HG03025 (cell line): ENCODE measurements at regions not wholly inside any gene's neighbourhood (a gene's known extent, or its start where the extent isn't known, plus 50 kb on each side); places are given as distances from the start of the nearest gene placed in this dataset.
A peak's percentile ranks its signal among the peaks of the same experiment; 100 is the strongest.

ENCODE experiments used
- ATAC-seq: cut with Tn5 transposase; IDR thresholded peaks from one replicate; pipeline ENCODE4 v1.9.1; 2021; ENCODE audit warnings: mild to moderate bottlenecking, moderate library complexity; ENCODE audit not compliant: unreplicated experiment, low FRiP score

DNA sequence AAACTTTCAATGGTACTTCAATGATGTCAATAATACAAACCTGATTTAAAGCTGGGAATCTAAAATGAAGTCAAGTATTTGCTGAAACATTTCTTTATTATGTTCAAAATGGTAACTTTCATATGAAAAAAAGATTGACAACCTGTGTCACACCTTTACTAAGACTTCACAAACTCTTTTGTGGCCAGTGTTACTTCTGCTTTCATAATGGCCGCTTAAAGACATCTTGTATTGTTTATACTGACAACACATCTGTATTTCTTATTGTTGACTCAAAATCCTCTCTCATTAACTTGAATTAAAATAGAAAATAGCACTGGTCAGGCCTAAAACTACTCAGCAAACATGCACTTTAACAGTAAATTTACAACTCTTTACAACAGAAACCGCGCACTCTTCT, 312.3 kb upstream of the CNTN6 start:
- no peak for ATAC-seq

DNA sequence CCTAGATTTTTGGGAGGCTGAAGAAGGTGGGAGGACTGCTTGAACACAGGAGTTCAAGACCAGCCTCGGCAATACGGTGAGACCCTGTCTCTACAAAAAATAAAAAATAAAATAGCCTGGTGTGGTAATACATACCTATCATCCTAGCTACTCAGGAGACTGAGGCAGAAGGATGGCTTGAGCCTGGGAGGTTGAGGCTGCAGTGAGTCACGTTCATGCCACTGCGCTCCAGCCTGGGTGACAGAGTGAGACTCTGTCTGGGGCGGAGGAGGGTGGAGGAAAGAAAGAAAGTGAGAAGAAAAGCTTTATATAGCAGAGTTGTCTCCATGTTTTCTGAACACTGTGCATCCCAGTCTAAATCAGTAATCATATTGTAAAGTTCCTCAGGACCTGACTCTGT, 301.4 kb upstream of the CNTN6 start:
- no peak for ATAC-seq

DNA sequence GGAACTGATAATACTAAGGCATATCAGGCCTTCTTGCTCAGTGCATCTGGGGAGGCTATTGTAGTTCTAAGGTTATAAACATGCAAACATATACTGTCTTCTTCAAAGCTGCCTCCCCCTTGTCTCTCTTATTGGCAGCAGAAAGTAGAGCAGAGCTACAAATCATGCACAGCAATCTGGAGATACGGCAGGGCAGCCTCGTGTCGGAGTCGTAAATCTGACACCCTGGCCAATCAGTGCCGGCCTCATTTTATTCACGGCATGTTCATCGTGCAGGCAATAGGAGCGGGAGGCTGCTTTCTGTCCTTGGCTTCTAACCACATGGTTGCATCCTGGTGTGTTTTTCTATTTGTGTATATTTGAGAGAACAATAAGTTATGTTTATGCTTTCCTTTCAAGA, 300.2 kb upstream of the CNTN6 start:
- no peak for ATAC-seq

DNA sequence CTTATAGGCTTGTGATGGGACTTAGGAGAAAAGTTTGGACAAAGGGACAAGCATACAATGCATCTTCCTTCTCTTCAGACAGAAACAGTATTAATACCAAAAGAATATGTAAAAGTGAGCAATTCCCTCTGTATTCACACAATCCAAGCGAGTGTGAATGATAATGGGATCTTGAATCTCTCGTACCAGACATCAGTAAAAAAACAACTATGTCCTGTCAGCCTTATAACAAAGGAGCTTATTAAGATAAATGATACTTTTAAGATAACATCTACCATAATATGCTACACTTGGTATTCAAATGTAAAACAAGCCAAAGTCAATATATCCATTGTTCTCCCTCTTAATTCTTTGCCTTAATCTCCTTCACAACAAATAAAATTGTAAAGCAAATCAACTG, 288.6 kb upstream of the CNTN6 start:
- ATAC-seq: no peak

DNA sequence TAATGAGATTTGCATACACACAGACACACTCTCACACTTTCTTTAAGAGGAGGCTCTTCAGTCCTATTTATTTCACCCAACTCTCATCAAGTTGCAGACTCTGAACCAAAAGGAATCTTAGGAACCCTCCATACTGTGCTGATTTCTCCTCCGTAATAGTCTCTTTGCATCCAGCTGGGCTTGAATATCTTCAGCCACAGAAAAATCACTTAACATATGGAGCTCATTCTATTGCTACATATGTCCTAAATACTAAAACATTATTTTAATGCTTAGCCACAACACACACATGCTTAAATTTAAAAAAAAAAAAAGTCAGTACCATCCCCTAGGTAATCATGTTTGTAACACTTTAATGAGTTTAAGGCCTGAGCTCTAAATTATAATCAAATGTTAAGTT, 287.5 kb upstream of the CNTN6 start:
- no peak for ATAC-seq

DNA sequence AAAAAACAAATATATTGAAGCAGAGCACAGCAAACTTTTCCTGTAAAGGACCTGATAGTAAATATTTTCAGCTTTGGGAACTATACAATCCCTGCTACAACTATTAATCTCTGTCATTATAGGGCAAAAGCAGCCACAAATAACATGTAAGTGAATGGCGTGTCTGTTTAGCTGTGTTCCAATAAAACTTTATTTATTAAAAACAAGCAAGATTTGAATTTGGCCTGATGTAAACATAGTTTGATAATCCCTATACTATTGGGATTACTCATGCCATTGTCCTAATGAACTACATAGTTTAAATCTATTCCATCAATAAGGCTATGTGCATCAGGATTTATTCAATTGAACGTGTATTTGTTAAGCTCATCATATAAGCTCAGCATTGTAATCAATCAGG, 286.8 kb upstream of the CNTN6 start:
- no peak for ATAC-seq

DNA sequence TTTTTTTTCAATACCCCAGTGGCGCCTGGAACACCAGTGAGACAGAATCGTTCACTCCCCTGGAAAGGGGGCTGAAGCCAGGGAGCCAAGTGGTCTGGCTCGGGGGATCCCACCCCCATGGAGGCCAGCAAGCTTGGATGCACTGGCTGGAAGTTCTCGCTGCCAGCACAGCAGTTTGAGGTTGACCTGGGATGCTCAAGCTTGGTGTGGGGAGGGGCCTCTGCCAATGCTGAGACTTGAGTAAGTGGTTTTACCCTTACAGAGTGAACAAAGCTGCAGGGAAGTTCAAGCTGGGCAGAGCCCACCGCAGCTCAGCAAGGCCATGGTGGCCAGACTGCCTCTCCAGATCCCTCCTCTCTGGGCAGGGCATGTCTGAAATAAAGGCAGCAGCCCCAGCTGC, 276.2 kb upstream of the CNTN6 start:
- no peak for ATAC-seq

DNA sequence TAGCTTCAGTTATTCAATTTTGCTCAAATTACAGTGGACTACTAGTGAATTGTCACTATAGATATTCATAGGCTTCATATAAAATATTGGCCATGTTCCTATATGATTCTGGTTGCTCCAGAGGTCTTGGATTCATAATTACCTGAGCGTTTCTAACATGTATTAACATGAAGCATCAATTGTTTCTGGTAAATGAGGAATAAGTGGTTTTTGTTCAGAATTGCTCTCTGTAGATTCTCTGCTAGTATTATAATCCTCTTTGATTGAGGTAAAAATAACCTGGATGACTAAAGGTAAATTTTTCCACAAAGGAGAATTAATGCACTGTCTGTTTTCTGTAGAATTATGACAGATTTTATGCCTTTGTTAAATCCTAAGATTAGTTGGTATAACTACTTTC, 258.1 kb upstream of the CNTN6 start:
- no peak for ATAC-seq

DNA sequence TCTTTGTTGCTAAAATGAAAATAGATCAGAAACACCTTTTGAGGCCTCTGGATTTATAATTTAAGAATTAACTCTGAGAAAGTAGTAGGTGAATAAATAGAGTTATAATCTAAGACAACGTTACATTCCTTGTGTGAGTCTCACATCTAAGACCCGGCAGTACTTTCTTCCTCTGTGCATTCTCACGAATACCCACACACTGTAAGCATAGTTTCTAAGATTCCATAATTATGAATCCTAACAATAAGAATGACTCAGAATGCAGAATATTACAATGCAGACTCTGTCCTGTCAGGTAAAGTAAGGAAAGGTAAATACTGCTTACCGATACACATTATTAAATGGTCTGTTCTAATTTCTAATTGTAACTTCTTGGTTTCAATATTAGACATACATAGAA, 257.7 kb upstream of the CNTN6 start:
- ATAC-seq: no peak

DNA sequence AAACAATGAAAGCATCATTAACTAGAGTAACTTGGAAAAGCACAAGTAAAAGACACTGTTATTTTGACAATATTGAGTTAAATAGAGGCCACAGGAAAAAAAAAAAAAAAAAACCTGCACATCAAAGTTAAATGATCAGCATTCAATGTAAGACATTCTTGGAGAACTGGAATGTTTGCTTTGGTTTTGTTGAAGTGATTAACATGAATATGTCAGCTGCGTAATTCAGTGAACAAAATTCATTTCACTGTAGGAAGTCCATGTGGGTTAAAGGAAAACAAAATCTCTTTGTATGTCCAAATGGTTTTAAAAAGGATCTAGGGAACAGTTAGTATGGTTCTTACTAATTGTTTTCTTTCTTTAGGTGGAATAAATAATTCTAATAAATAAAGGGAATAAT, 252.8 kb upstream of the CNTN6 start:
- ATAC-seq: no peak

DNA sequence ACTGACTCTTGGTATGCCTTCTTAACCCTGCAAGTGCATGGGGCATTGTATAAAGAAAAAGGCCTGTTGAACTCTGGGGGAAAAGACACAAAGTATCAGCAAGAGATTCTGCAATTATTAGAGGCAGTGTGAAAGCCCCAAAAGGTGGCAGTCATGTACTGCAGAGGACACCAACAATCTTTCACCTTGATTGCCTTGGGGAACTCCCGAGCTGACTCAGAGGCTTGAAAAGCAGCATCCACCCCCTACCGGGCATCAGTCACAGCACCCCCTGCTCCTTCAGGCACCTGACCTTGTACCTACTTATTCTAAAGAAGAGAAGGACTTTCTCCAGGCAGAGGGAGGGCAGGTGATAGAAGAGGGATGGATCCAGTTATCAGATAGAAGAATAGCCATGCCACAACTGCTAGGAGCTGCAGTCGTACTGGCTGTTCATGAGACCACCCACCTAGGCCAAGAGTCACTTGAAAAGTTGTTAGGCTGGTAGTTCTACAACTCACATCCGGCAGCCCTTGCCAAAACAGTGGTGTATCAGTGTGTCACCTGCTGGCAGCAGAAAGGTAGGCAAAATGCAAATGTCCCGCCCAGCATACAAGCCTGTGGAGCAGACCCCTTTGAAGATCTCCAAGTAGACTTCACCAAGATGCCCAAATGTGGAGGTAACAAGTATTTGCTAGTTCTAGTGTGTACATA, 241.6 kb upstream of the CNTN6 start:
- peak; percentile 69 for ATAC-seq

DNA sequence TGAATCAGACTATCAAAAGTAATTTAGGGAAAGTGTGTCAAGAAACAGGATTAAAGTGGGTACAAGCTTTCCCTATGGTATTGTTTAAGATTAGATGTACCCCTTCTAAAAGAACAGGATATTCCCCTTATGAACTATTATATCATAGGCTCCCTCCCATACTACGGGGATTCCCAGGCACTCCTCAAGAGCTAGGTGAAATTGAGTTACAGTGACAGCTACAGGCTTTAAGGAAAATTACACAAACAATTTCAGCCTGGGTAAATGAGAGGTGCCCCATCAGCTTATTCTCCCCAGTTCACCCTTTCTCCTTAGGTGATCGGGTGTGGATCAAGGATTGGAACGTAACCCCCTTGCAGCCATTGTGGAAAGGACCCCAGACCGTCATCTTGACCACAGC, 240.8 kb upstream of the CNTN6 start:
- no peak for ATAC-seq

DNA sequence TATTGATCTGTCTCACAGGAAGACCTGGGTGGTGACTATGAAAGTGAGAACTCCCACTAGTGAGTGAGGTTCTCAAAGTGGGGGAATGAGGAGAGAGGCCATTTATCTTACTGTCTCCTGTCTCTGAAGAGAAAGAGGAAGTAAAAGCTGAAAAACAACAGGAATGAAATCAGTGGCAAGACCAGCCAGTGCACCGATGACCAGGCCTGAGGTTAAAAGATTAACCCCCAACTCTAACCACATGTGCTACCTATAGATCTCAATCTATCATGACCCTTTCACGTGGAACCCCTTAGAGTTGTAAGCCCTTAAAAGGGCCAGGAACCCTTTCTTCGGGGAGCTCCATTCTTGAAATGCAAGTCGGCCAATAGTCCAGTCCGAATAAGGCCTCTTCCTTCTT, 239.3 kb upstream of the CNTN6 start:
- ATAC-seq: no peak

DNA sequence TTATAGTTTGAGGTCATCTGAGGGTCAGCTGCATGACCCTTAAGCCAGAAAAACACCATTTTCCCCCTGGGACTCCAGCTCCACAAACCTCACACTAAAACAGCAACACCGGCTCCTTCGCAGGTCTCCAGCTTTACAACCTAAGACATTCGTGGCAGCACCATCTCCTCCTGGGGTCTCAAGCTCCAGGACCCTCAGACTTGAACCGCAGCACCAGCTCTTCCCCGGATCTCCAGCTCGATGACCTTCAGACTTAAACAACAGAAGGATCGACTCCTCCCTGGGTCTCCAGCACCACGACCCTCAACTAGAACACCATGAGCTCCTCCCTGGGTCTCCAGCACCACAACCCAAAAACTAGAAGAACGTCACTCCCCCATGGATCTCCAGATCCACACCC, 233.7 kb upstream of the CNTN6 start:
- ATAC-seq: no peak

DNA sequence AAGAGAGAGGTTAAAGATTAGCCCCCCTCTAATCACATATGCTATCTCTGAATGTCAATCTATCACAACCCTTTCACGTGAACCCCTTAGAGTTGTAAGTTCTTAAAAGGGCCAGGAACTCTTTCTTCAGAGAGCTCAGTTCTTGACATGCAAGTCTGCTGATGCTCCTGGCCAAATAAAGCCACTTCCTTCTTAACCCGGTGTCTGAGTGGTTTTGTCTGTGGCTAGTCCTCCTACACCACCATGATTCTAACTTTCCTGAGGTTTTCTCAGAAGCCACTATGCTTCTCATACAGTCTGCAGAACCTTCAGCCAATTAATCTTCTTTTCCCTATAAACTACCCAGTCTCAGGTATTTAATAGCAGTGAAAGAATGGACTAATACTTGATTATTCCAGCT, 231.1 kb upstream of the CNTN6 start:
- no peak for ATAC-seq

DNA sequence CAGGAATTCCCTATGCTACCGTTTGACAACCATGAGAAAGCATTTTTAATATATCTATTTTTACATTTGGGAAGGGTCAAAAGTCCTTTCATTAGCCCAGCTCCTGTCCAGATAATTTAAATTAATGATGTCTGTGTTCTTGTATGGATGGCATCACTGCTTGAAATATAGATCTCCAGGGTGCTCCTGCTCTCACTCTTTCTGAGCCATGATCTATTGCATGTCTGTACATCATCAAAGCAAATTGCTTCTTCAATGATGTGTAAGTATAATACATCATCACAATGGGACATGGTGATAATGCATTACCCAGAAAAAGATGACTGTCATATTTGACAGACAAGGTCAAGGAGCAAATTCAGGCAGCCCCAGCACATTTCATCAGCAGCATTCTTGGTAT, 223.6 kb upstream of the CNTN6 start:
- no peak for ATAC-seq

DNA sequence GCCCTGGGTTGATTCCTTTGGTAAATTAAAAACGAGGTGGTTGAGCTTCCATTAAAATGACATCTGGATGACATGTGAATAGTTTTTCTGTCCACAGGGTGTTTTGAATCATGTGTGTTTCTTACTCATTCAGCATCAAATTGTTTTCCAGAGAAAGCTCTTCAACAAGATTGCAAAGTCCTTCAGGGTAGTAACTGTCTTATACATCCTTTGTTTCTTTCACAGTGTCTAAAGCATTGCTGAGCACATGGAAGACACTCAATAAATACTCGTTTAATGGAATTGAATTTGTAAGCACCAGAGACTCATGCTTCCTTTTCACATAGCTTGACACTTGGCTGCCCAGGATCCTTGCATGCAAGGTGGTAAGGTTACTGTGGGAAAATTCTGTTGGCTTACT, 223.1 kb upstream of the CNTN6 start:
- ATAC-seq: no peak

DNA sequence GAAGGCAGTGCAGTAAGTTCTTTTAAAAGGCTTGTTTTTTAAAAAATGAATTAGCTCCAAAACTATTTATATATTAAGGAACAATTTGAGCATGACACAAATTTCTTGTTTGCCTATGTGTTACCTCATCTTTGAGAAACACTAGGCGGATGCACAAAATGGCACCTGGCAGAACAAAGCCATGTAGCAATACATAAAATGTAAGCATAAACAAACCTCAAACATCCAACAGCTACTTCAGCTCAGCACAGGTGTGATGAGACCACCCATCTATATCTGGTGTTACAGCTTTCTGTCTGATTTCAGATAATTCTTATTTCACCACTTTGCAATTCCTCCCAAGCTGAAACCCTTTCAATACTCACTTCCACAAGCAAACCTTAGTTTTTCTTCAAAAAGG, 221.2 kb upstream of the CNTN6 start:
- no peak for ATAC-seq

DNA sequence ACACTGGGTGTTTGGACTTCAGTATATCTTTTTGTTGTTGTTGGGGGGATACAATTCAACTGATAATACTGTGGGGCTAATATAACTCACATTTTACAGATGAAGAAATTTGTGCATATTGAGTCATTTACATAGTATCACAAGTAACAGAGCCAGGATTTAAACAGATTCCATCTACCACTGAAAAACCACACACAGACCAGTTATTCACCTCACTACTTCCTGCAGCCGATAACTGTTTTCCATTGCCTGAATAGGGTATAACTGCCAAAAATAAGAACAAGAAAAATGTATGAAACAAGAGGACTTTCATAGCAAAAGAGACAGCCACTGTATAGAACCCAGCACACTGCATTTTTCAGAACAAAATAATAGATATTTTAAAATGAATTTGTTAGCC, 215.8 kb upstream of the CNTN6 start:
- ATAC-seq: no peak

DNA sequence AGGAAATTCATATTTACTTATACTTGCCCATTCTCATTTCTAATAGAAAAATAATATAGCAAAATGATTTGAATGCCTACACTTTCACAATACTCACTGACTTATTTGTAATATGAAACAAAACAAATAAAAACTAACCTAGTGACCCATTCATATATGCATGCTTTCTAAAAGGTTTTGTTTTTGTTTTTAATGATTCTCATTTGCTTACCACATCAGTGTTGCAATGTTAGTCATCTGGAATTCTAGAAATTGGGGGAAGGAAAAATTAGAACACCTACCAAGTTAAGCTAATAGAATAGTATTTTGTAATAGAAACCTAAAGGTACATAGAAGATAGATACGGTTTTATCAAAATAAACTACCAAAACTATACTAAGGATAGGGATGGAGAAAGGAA, 214.1 kb upstream of the CNTN6 start:
- no peak for ATAC-seq

DNA sequence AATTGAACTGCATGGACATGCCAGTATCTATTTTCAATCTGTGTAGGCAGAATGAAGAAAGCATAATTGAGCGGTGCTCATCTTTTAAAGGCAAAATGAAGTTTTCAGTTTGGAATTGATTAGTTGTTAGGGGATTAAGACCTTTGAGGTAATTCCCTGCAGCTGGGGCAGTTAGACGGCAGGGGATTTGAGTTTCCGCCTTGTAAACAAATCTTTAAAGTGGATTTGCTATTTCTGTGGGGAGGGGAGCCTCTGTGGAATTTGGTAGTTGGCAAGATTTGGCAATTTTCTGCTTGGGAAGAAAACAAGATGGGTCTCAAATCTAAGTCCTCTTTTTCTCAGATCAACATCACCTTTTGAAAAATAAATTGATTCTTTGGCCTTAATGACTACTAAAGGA, 212.5 kb upstream of the CNTN6 start:
- no peak for ATAC-seq

DNA sequence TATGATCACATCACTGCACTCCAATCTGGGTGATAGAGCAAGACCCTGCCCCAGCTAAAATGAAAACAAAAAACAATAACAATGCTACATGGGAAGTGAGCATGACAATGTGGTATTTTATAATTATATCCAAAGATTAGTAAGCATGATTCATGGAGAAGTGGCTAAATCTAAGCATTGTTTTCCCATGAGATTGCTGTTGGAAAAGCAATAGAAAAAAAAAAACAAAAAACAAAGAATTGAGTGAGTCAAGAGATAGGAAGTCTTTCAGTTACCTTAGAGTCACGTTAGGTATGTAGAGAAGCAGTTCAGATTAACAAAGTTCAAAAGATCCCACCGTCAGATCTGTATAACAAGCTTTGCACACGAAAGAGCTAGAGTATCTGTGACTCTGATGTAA, 210.3 kb upstream of the CNTN6 start:
- no peak for ATAC-seq
